ENCODE measurements at regions not wholly inside any gene's neighbourhood (a gene's known extent, or its start where the extent isn't known, plus 50 kb on each side); places are given as distances from the start of the nearest gene placed in this dataset.
"Not testable (repeated sequence)": the region's sequence is repeated elsewhere in the genome, so short reads cannot be mapped to it uniquely, and the experiment has no call there.

GRCh38 chr12:102297412-102297811, 99.8 kb upstream of the PMCH start:
- DNase-seq, result no peak

GRCh38 chr12:102294568-102294967, 96.9 kb upstream of the PMCH start:
- DNase-seq, result no peak

- DNase-seq, result not testable (repeated sequence)
These were observed 94.1 kb upstream of the PMCH start for GRCh38 chr12:102291498-102292440.

- not testable (repeated sequence) for DNase-seq
These were observed 92.1 kb upstream of the PMCH start for GRCh38 chr12:102289702-102290101.

GRCh38 chr12:102281231-102281630, 83.6 kb upstream of the PMCH start:
- no peak for DNase-seq

- not testable (repeated sequence) for DNase-seq
These were observed 58.1 kb upstream of the PMCH start for GRCh38 chr12:102255687-102256086.

- not testable (repeated sequence) for DNase-seq
These were observed 53.4 kb upstream of the PMCH start for GRCh38 chr12:102251005-102251404.

- DNase-seq, result no peak
These were observed 51.6 kb upstream of the PMCH start for GRCh38 chr12:102249079-102249841.
